ENCODE measurements at regions not wholly inside any gene's neighbourhood (a gene's known extent, or its start where the extent isn't known, plus 50 kb on each side); places are given as distances from the start of the nearest gene placed in this dataset.

- TF ChIP-seq CTCF (IDR thresholded peaks at IDR 0.05; ENCODE audit: low read depth, low read length, poor library complexity, severe bottlenecking) (no peak), EZH2phosphoT487 (IDR thresholded peaks at IDR 0.05; ENCODE audit: borderline replicate concordance, low read length) (no peak)
These were observed 848.4 kb downstream of the GATA3 start for GRCh38 chr10:8902926-8903325.

Data from DOHH2 (cell line).